ENCODE measurements at regions not wholly inside any gene's neighbourhood (a gene's known extent, or its start where the extent isn't known, plus 50 kb on each side); places are given as distances from the start of the nearest gene placed in this dataset.

GRCh38 chr18:44156126-44156525 is 524.6 kb upstream of the SETBP1 start (continued):
- TF ChIP-seq AFF4 (CRISPR knock-in tag; IDR thresholded peaks at IDR 0.05; ENCODE audit: borderline replicate concordance) (no peak), FOXP4 (CRISPR knock-in tag; IDR thresholded peaks at IDR 0.05) (no peak), ZNF219 (CRISPR knock-in tag; IDR thresholded peaks at IDR 0.05; ENCODE audit: borderline replicate concordance) (no peak), MAX (CRISPR knock-in tag; IDR thresholded peaks at IDR 0.05) (no peak), IRF2 (CRISPR knock-in tag; IDR thresholded peaks at IDR 0.05; ENCODE audit: borderline replicate concordance, low read depth) (no peak), ZBTB21 (CRISPR knock-in tag; IDR thresholded peaks at IDR 0.05; ENCODE audit: borderline replicate concordance) (no peak), NFATC4 (CRISPR knock-in tag; IDR thresholded peaks at IDR 0.05) (no peak)

GRCh38 chr18:44156776-44157335 is 523.8 kb upstream of the SETBP1 start:
- Mint-ChIP-seq H3K27me3 (ENCODE audit: low read depth) (no peaks in the 10 kb centered on the region), H3K36me3 (peaks cover 2% of the 10 kb centered on the region; the same call in 1 of the 2 replicates), H3K9me3 (peaks cover 7% of the 10 kb centered on the region), H3K4me1 (no peaks in the 10 kb centered on the region), H3K4me3 (no peak overlapping the region), H3K27ac (no peak overlapping the region)
- CTCF ChIA-PET = no interaction called here
- ATAC-seq (no peak), DNase-seq (ENCODE audit: low spot score) (no peak)
- TF ChIP-seq USF2 (CRISPR knock-in tag; IDR thresholded peaks at IDR 0.05) (no peak), NR1H2 (CRISPR knock-in tag; IDR thresholded peaks at IDR 0.05) (no peak), CTCF (IDR thresholded peaks at IDR 0.05) (no peak), CDX4 (CRISPR knock-in tag; IDR thresholded peaks at IDR 0.05; ENCODE audit: borderline replicate concordance) (no peak), JAZF1 (CRISPR knock-in tag; IDR thresholded peaks at IDR 0.05) (no peak), RELA (CRISPR knock-in tag; IDR thresholded peaks at IDR 0.05; ENCODE audit: borderline replicate concordance) (no peak), SOX15 (CRISPR knock-in tag; IDR thresholded peaks at IDR 0.05) (no peak), FOXP1 (CRISPR knock-in tag; IDR thresholded peaks at IDR 0.05; ENCODE audit: borderline replicate concordance) (no peak), ZNF138 (CRISPR knock-in tag; conservative IDR thresholded peaks at IDR 0.05) (no peak), RORB (CRISPR knock-in tag; IDR thresholded peaks at IDR 0.05) (no peak), NFE2L1 (CRISPR knock-in tag; IDR thresholded peaks at IDR 0.05) (no peak)
- POLR2A ChIA-PET = no interaction called here
